Endodermal cell (in vitro differentiated cells): ENCODE measurements at regions not wholly inside any gene's neighbourhood (a gene's known extent, or its start where the extent isn't known, plus 50 kb on each side); places are given as distances from the start of the nearest gene placed in this dataset.

ENCODE experiments used
- DNase-seq: peaks from one replicate; pipeline ENCODE4 v3.0.0-alpha.2; 2017
- H3K27ac ChIP-seq: 2 replicates; pipeline ENCODE4 v1.5.1; 2013; ENCODE audit warnings: mild to moderate bottlenecking, low read depth, low read length, moderate library complexity
- H3K27me3 ChIP-seq: 2 replicates; pipeline ENCODE4 v1.6.1; 2013; ENCODE audit warnings: mild to moderate bottlenecking, low read length, moderate library complexity; ENCODE audit not compliant: insufficient read depth, control insufficient read depth, poor library complexity, severe bottlenecking
- H3K36me3 ChIP-seq: 2 replicates; pipeline ENCODE4 v1.7.0; 2013; ENCODE audit warnings: mild to moderate bottlenecking, low read length, moderate library complexity; ENCODE audit not compliant: control insufficient read depth, insufficient read depth
- H3K4me1 ChIP-seq: one replicate; pipeline ENCODE4 v1.7.0; 2013; ENCODE audit warnings: low read length; ENCODE audit not compliant: control insufficient read depth, insufficient read depth
- H3K4me3 ChIP-seq: 2 replicates; pipeline ENCODE4 v1.5.1; 2013; ENCODE audit warnings: mild to moderate bottlenecking, low read length, moderate library complexity
- H3K9ac ChIP-seq: 2 replicates; pipeline ENCODE4 v1.6.1; 2013; ENCODE audit warnings: mild to moderate bottlenecking, low read length, moderate library complexity; ENCODE audit not compliant: poor library complexity, severe bottlenecking; ENCODE audit errors: extremely low read depth
- H3K9me3 ChIP-seq: 2 replicates; pipeline ENCODE4 v1.6.1; 2013; ENCODE audit warnings: mild to moderate bottlenecking, low read length, moderate library complexity; ENCODE audit not compliant: control insufficient read depth
- H3K27ac Mint-ChIP-seq: 2 replicates; pipeline ENCODE4 v1.8.0; 2020; ENCODE audit warnings: mixed read lengths
- H3K27me3 Mint-ChIP-seq: 2 replicates; pipeline ENCODE4 v1.8.0; 2021; ENCODE audit warnings: mild to moderate bottlenecking, mixed read lengths; ENCODE audit not compliant: insufficient read depth
- H3K36me3 Mint-ChIP-seq: 2 replicates; pipeline ENCODE4 v1.8.0; 2020; ENCODE audit warnings: low read depth, mixed read lengths
- H3K4me1 Mint-ChIP-seq: 2 replicates; pipeline ENCODE4 v1.8.0; 2020; ENCODE audit warnings: mixed read lengths
- H3K4me3 Mint-ChIP-seq: 2 replicates; pipeline ENCODE4 v1.8.0; 2020; ENCODE audit warnings: mild to moderate bottlenecking, moderate library complexity, mixed read lengths
- H3K9me3 Mint-ChIP-seq: 2 replicates; pipeline ENCODE4 v1.8.0; 2020; ENCODE audit warnings: mild to moderate bottlenecking, mixed read lengths
- WGBS, 2 experiments: methylation state at CpG; one replicate each; pipeline versions ENCODE4 v1.1.5 to v1.1.7; 2013; ENCODE audit warnings: missing lambda C conversion rate in 2 of 2, mixed read lengths in 1 of 2; ENCODE audit not compliant: insufficient coverage in 1 of 2, insufficient read length in 1 of 2; 5-methylcytosine and 5-hydroxymethylcytosine counted together
- TF ChIP-seq, protein P1 (sequence below): fragments of 200-600 bp; sonication (generic); conservative IDR thresholded peaks from 2 replicates; pipeline ENCODE4 v1.5.0; 2021; ENCODE audit warnings: antibody characterized with exemption, mild to moderate bottlenecking

DNA sequence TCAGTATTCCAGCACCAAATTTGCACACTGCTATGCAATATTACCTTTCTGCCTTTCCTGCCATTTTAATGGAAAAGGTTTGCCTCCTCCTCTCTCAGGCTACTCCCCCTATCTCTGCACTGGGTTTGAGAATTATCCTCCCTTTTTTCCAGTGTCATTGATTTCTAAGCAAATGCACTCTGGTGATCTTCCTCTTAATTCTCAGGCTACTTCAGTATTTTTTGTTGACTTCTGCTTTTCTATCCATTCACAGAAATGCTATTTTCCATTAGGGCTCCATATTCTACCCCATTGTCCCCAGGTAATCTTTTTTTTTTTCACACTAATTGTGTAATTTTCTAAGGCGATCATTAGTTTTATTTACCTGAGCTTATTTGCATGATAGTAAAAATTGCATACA is 144.0 kb downstream of the GJA1 start:
- no peaks in the 10 kb centered on the region for H3K27me3 ChIP-seq
- no peak overlapping the region for H3K4me3 Mint-ChIP-seq
- 86% methylated on average over 1 of the region's 1 CpG; no CpG with 5 or more reads in 1 of the 2 experiments for WGBS, 2 experiments
- DNase-seq: no peak
- TF ChIP-seq, protein P1, sequence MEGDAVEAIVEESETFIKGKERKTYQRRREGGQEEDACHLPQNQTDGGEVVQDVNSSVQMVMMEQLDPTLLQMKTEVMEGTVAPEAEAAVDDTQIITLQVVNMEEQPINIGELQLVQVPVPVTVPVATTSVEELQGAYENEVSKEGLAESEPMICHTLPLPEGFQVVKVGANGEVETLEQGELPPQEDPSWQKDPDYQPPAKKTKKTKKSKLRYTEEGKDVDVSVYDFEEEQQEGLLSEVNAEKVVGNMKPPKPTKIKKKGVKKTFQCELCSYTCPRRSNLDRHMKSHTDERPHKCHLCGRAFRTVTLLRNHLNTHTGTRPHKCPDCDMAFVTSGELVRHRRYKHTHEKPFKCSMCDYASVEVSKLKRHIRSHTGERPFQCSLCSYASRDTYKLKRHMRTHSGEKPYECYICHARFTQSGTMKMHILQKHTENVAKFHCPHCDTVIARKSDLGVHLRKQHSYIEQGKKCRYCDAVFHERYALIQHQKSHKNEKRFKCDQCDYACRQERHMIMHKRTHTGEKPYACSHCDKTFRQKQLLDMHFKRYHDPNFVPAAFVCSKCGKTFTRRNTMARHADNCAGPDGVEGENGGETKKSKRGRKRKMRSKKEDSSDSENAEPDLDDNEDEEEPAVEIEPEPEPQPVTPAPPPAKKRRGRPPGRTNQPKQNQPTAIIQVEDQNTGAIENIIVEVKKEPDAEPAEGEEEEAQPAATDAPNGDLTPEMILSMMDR: no peak
- H3K4me1 ChIP-seq: peaks cover 4% of the 10 kb centered on the region
- peak overlapping the region; percentile 32 for H3K27ac Mint-ChIP-seq
- peaks cover 25% of the 10 kb centered on the region for H3K4me1 Mint-ChIP-seq
- no peak overlapping the region for H3K4me3 ChIP-seq
- no peaks in the 10 kb centered on the region for H3K36me3 Mint-ChIP-seq
- no peaks in the 10 kb centered on the region for H3K9me3 ChIP-seq
- no peak overlapping the region for H3K27ac ChIP-seq
- no peaks in the 10 kb centered on the region for H3K9me3 Mint-ChIP-seq
- H3K27me3 Mint-ChIP-seq: no peaks in the 10 kb centered on the region
- no peak overlapping the region for H3K9ac ChIP-seq
- no peaks in the 10 kb centered on the region for H3K36me3 ChIP-seq

DNA sequence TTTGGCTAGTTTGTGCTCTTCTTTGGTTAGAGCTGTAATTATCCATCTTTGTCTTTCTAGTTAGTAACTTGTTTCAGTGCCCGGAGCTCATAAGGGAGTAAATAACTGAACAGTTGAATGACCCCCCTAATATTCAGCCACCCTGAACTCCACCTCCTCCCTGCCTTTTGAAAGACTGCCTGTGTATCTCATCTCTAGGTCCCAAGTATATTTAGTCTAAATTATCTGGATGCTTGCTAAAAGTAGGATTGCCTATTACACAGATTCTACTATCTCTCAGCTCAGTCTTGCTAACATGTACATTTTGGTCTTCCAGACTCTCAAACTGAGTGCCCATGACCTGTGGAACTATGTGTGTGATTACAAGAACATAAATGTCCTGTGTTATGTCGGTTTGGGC is 145.9 kb downstream of the GJA1 start:
- H3K9me3 ChIP-seq: no peaks in the 10 kb centered on the region
- DNase-seq: no peak
- Mint-ChIP-seq H3K36me3 (peaks cover 2% of the 10 kb centered on the region), H3K4me3 (no peak overlapping the region), H3K27ac (peak overlapping the region; percentile 4), H3K27me3 (no peaks in the 10 kb centered on the region), H3K9me3 (peaks cover 3% of the 10 kb centered on the region), H3K4me1 (peaks cover 29% of the 10 kb centered on the region)
- H3K9ac ChIP-seq: no peak overlapping the region
- H3K4me1 ChIP-seq: peaks cover 4% of the 10 kb centered on the region
- H3K36me3 ChIP-seq: no peaks in the 10 kb centered on the region
- no peaks in the 10 kb centered on the region for H3K27me3 ChIP-seq
- H3K4me3 ChIP-seq: no peak overlapping the region
- no peak overlapping the region for H3K27ac ChIP-seq
- TF ChIP-seq, protein P1: no peak
- WGBS, 2 experiments: 100% methylated on average over 1 of the region's 2 CpGs

DNA sequence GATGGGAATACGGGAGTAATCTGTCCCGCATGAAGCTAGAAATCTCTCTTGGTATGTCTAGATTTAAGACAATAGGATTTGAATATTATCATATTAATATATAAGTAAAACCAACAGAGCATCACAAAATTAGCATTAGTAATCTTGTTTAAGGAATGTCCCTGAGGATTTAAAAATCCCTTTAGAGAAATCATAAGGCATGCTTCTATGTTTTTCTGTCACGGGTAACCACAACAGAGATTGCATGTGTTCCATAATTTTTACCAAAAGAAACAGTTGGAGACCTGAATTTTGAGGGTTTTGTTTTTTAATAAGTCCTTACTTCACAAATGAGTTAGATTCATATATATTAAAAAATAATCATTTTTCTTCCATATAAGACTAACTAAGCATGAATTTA is 146.8 kb downstream of the GJA1 start:
- Mint-ChIP-seq H3K4me3 (no peak overlapping the region), H3K27ac (no peak overlapping the region), H3K36me3 (peaks cover 2% of the 10 kb centered on the region), H3K27me3 (no peaks in the 10 kb centered on the region), H3K4me1 (peaks cover 29% of the 10 kb centered on the region), H3K9me3 (peaks cover 3% of the 10 kb centered on the region)
- H3K4me1 ChIP-seq: peaks cover 4% of the 10 kb centered on the region
- H3K27ac ChIP-seq: no peak overlapping the region
- H3K9ac ChIP-seq: no peak overlapping the region
- no peaks in the 10 kb centered on the region for H3K9me3 ChIP-seq
- no peaks in the 10 kb centered on the region for H3K27me3 ChIP-seq
- TF ChIP-seq, protein P1: no peak
- no peak overlapping the region for H3K4me3 ChIP-seq
- no peaks in the 10 kb centered on the region for H3K36me3 ChIP-seq
- WGBS, 2 experiments: 92% methylated on average over 1 of the region's 3 CpGs; no CpG with 5 or more reads in 1 of the 2 experiments
- no peak for DNase-seq
